ENCODE measurements at regions not wholly inside any gene's neighbourhood (a gene's known extent, or its start where the extent isn't known, plus 50 kb on each side); places are given as distances from the start of the nearest gene placed in this dataset.

GRCh38 chr22:25346859-25347751 lies 127.7 kb downstream of the CRYBB2 start:
- Histone ChIP-seq H3K79me2 (replicated peaks; ENCODE audit: insufficient read depth, low read length) (no peaks in the 10 kb centered on the region), H3K27ac (ENCODE audit: low read length) (no peak overlapping the region), H4K20me1 (ENCODE audit: insufficient read depth) (no peaks in the 10 kb centered on the region), H3K4me2 (ENCODE audit: low read length) (no peak overlapping the region), H3K4me3 (ENCODE audit: low read length) (no peak overlapping the region), H3K9ac (ENCODE audit: low read length) (no peak overlapping the region), H3F3A (ENCODE audit: insufficient read depth, low read length, poor library complexity, severe bottlenecking) (no peaks in the 10 kb centered on the region), H3K9me3 (ENCODE audit: low read length) (no peaks in the 10 kb centered on the region), H2AFZ (ENCODE audit: low read depth, low read length) (no peak overlapping the region), H3K9me2 (ENCODE audit: insufficient read depth, low read length) (no peaks in the 10 kb centered on the region), H3K27me3 (ENCODE audit: insufficient read depth, low read depth, low read length) (no peaks in the 10 kb centered on the region), H3K36me3 (ENCODE audit: insufficient read depth, low read length) (no peaks in the 10 kb centered on the region)
- TF ChIP-seq EZH2 (IDR thresholded peaks at IDR 0.05; ENCODE audit: borderline replicate concordance, insufficient read depth, low read length, poor library complexity, severe bottlenecking) (no peak), SMC3 (conservative IDR thresholded peaks at IDR 0.05; ENCODE audit: poor library complexity) (no peak), POLR2AphosphoS5 (IDR thresholded peaks at IDR 0.05) (no peak), RAD21 (conservative IDR thresholded peaks at IDR 0.05) (no peak), CTCF (IDR thresholded peaks at IDR 0.05; ENCODE audit: poor library complexity, severe bottlenecking) (no peak), REST (IDR thresholded peaks at IDR 0.05; ENCODE audit: borderline replicate concordance) (no peak), EP300 (conservative IDR thresholded peaks at IDR 0.05; ENCODE audit: poor library complexity, severe bottlenecking) (no peak), TAF1 (IDR thresholded peaks at IDR 0.05; ENCODE audit: low read depth) (no peak), MXI1 (conservative IDR thresholded peaks at IDR 0.05; ENCODE audit: poor library complexity, severe bottlenecking) (no peak)

GRCh38 chr22:25347752-25348102 lies 128.3 kb downstream of the CRYBB2 start:
- Histone ChIP-seq H3K9ac (ENCODE audit: low read length) (no peak overlapping the region), H3K27me3 (ENCODE audit: insufficient read depth, low read depth, low read length) (no peaks in the 10 kb centered on the region), H3K9me2 (ENCODE audit: insufficient read depth, low read length) (no peaks in the 10 kb centered on the region), H3F3A (ENCODE audit: insufficient read depth, low read length, poor library complexity, severe bottlenecking) (no peaks in the 10 kb centered on the region), H3K27ac (ENCODE audit: low read length) (no peak overlapping the region), H3K36me3 (ENCODE audit: insufficient read depth, low read length) (no peaks in the 10 kb centered on the region), H2AFZ (ENCODE audit: low read depth, low read length) (no peak overlapping the region), H4K20me1 (ENCODE audit: insufficient read depth) (no peaks in the 10 kb centered on the region), H3K4me2 (ENCODE audit: low read length) (no peak overlapping the region), H3K79me2 (replicated peaks; ENCODE audit: insufficient read depth, low read length) (no peaks in the 10 kb centered on the region), H3K9me3 (ENCODE audit: low read length) (no peaks in the 10 kb centered on the region), H3K4me3 (ENCODE audit: low read length) (no peak overlapping the region)
- TF ChIP-seq SMC3 (conservative IDR thresholded peaks at IDR 0.05; ENCODE audit: poor library complexity) (no peak), TAF1 (IDR thresholded peaks at IDR 0.05; ENCODE audit: low read depth) (no peak), EZH2 (IDR thresholded peaks at IDR 0.05; ENCODE audit: borderline replicate concordance, insufficient read depth, low read length, poor library complexity, severe bottlenecking) (no peak), MXI1 (conservative IDR thresholded peaks at IDR 0.05; ENCODE audit: poor library complexity, severe bottlenecking) (no peak), CTCF (IDR thresholded peaks at IDR 0.05; ENCODE audit: poor library complexity, severe bottlenecking) (no peak), POLR2AphosphoS5 (IDR thresholded peaks at IDR 0.05) (no peak), RAD21 (conservative IDR thresholded peaks at IDR 0.05) (no peak), REST (IDR thresholded peaks at IDR 0.05; ENCODE audit: borderline replicate concordance) (no peak), EP300 (conservative IDR thresholded peaks at IDR 0.05; ENCODE audit: poor library complexity, severe bottlenecking) (no peak)
